CD14-positive monocyte (primary cell): ENCODE measurements at regions not wholly inside any gene's neighbourhood (a gene's known extent, or its start where the extent isn't known, plus 50 kb on each side); places are given as distances from the start of the nearest gene placed in this dataset.

Experiments used
- DNase-seq, 3 donors: peaks; one replicate each; pipeline ENCODE4 v3.0.0-alpha.2; 2011 to 2022
- H2AFZ ChIP-seq: 2 replicates; pipeline ENCODE4 v1.6.0; 2012; ENCODE audit warnings: mild to moderate bottlenecking, low read depth, low read length, inconsistent platforms; ENCODE audit not compliant: insufficient read depth, poor library complexity, severe bottlenecking
- H3K27ac ChIP-seq, 2 donors: 1 replicate in 1 of 2; 2 replicates in 1 of 2; pipeline ENCODE4 v1.5.1; 2012 to 2013; ENCODE audit warnings: low read length in 2 of 2, control low read depth in 1 of 2, inconsistent platforms in 1 of 2, low read depth in 1 of 2, mild to moderate bottlenecking in 1 of 2
- H3K27me3 ChIP-seq, 2 donors: one replicate each; pipeline versions ENCODE4 v1.6.0 to v1.6.1; 2011 to 2013; ENCODE audit warnings: low read length in 2 of 2; ENCODE audit not compliant: control insufficient read depth in 2 of 2, insufficient read depth in 2 of 2
- H3K36me3 ChIP-seq, 2 donors: replicated peaks in 1 of 2; 1 replicate in 1 of 2; 2 replicates in 1 of 2; pipeline versions ENCODE4 v1.5.1 to v1.6.1; 2012 to 2013; ENCODE audit warnings: low read length in 2 of 2, control low read depth in 1 of 2, inconsistent platforms in 1 of 2, mild to moderate bottlenecking in 1 of 2; ENCODE audit not compliant: insufficient read depth in 2 of 2, control insufficient read depth in 1 of 2
- H3K4me1 ChIP-seq, 2 donors: 1 replicate in 1 of 2; 2 replicates in 1 of 2; pipeline versions ENCODE4 v1.5.1 to v1.6.1; 2012 to 2013; ENCODE audit warnings: low read length in 2 of 2, control low read depth in 1 of 2, inconsistent platforms in 1 of 2, mild to moderate bottlenecking in 1 of 2, moderate library complexity in 1 of 2; ENCODE audit not compliant: insufficient read depth in 2 of 2, control insufficient read depth in 1 of 2
- H3K4me2 ChIP-seq: replicated peaks from 2 replicates; pipeline ENCODE3; 2012; ENCODE audit warnings: low read length, moderate library complexity, mild to moderate bottlenecking; ENCODE audit not compliant: poor library complexity, severe bottlenecking; ENCODE audit errors: extremely low read depth
- H3K4me3 ChIP-seq, 3 experiments: fragments of 200-600 bp in 1 of 3; sonication (generic) in 1 of 3; replicated peaks in 1 of 3; 1 replicate in 2 of 3; 2 replicates in 1 of 3; pipeline ENCODE4 v1.5.1; 2011 to 2013; ENCODE audit warnings: low read length in 3 of 3, mild to moderate bottlenecking in 3 of 3, control low read depth in 2 of 3, low read depth in 2 of 3, inconsistent platforms in 1 of 3, moderate library complexity in 1 of 3
- H3K79me2 ChIP-seq: 2 replicates; pipeline ENCODE4 v1.6.0; 2012; ENCODE audit warnings: mild to moderate bottlenecking, control low read depth, inconsistent platforms, low read length, moderate library complexity; ENCODE audit not compliant: insufficient read depth
- H3K9ac ChIP-seq: 2 replicates; pipeline ENCODE4 v1.6.0; 2017; ENCODE audit warnings: low read length, mild to moderate bottlenecking; ENCODE audit not compliant: insufficient read depth, poor library complexity, severe bottlenecking
- H3K9me3 ChIP-seq, 2 donors: replicated peaks in 1 of 2; 1 replicate in 1 of 2; 2 replicates in 1 of 2; pipeline versions ENCODE4 v1.5.1 to v1.6.1; 2012 to 2013; ENCODE audit warnings: low read length in 2 of 2, control low read depth in 1 of 2; ENCODE audit not compliant: control insufficient read depth in 1 of 2, insufficient read depth in 1 of 2
- H4K20me1 ChIP-seq: 2 replicates; pipeline ENCODE4 v1.6.0; 2012; ENCODE audit warnings: mild to moderate bottlenecking, low read length, control low read depth, moderate library complexity; ENCODE audit not compliant: insufficient read depth
- H3K27ac Mint-ChIP-seq, 7 donors: one replicate each; pipeline ENCODE4 v1.8.0; 2020; ENCODE audit warnings: mild to moderate bottlenecking in 7 of 7, mixed read lengths in 7 of 7, moderate library complexity in 6 of 7, inconsistent platforms in 2 of 7
- H3K27me3 Mint-ChIP-seq, 3 donors: one replicate each; pipeline ENCODE4 v1.8.0; 2021 to 2022; ENCODE audit warnings: low read depth in 3 of 3, mild to moderate bottlenecking in 3 of 3, mixed read lengths in 3 of 3, moderate library complexity in 3 of 3, inconsistent platforms in 1 of 3
- H3K36me3 Mint-ChIP-seq, 2 donors: one replicate each; pipeline ENCODE4 v1.8.0; 2020; ENCODE audit warnings: mixed read lengths in 2 of 2, inconsistent platforms in 1 of 2, mild to moderate bottlenecking in 1 of 2
- H3K4me1 Mint-ChIP-seq: one replicate; pipeline ENCODE4 v1.8.0; 2020; ENCODE audit warnings: mild to moderate bottlenecking, mixed read lengths
- H3K4me3 Mint-ChIP-seq, 2 donors: one replicate each; pipeline ENCODE4 v1.8.0; 2020; ENCODE audit warnings: mild to moderate bottlenecking in 2 of 2, mixed read lengths in 2 of 2, moderate library complexity in 1 of 2
- H3K9me3 Mint-ChIP-seq, 7 donors: one replicate each; pipeline ENCODE4 v1.8.0; 2020 to 2022; ENCODE audit warnings: mixed read lengths in 7 of 7, mild to moderate bottlenecking in 6 of 7, moderate library complexity in 6 of 7, inconsistent platforms in 2 of 7
- CTCF ChIP-seq: fragments of 200-600 bp; IDR thresholded peaks from one replicate; pipeline ENCODE4 v1.8.0; 2022; ENCODE audit warnings: antibody characterized with exemption, mild to moderate bottlenecking
- WGBS: methylation state at CpG from one replicate; pipeline ENCODE4 v1.1.5; 2013; ENCODE audit warnings: missing lambda C conversion rate; ENCODE audit not compliant: insufficient coverage; 5-methylcytosine and 5-hydroxymethylcytosine counted together
- intact Hi-C, 2 donors: fragments of 100-400 bp; cut with micrococcal nuclease; formaldehyde crosslinking; loops; one replicate each; pipeline versions ENCODE4 v1.15.0 to v1.15.1; 2023

GRCh38 chr16:77090062-77090461 is 100.9 kb upstream of the MON1B start:
- Mint-ChIP-seq H3K27ac (no peak overlapping the region), H3K4me1 (no peaks in the 10 kb centered on the region), H3K36me3 (no peaks in the 10 kb centered on the region), H3K4me3 (no peak overlapping the region), H3K9me3 (peaks cover 0 to 5% (median 0%) of the 10 kb centered on the region in 7 donors), H3K27me3 (no peaks in the 10 kb centered on the region)
- no peaks in the 10 kb centered on the region for H4K20me1 ChIP-seq
- no peak overlapping the region for H3K9ac ChIP-seq
- H3K36me3 ChIP-seq = no peaks in the 10 kb centered on the region
- no peak overlapping the region for H3K4me2 ChIP-seq
- intact Hi-C loops = no loop called here
- no peak for DNase-seq
- no peak overlapping the region for H3K4me3 ChIP-seq
- no peak for TF ChIP-seq CTCF
- no peaks in the 10 kb centered on the region for H3K79me2 ChIP-seq
- H3K4me1 ChIP-seq = no peaks in the 10 kb centered on the region
- no CpG with 5 or more reads among the region's 1 CpG for WGBS
- H2AFZ ChIP-seq = no peak overlapping the region
- H3K27me3 ChIP-seq = no peaks in the 10 kb centered on the region
- no peak overlapping the region for H3K27ac ChIP-seq
- peaks cover 0 to 2% of the 10 kb centered on the region in 2 donors for H3K9me3 ChIP-seq

GRCh38 chr16:77093309-77093708 is 97.7 kb upstream of the MON1B start:
- Histone ChIP-seq H3K9ac (no peak overlapping the region), H4K20me1 (no peaks in the 10 kb centered on the region), H3K36me3 (no peaks in the 10 kb centered on the region), H3K9me3 (peaks cover 0 to 2% of the 10 kb centered on the region in 2 donors), H3K27ac (no peak overlapping the region), H3K27me3 (no peaks in the 10 kb centered on the region), H3K4me2 (no peak overlapping the region), H2AFZ (no peak overlapping the region), H3K4me3 (no peak overlapping the region), H3K4me1 (no peaks in the 10 kb centered on the region), H3K79me2 (no peaks in the 10 kb centered on the region)
- Mint-ChIP-seq H3K27ac (no peak overlapping the region), H3K9me3 (peaks cover 0 to 5% (median 0%) of the 10 kb centered on the region in 7 donors), H3K36me3 (no peaks in the 10 kb centered on the region), H3K4me1 (no peaks in the 10 kb centered on the region), H3K27me3 (no peaks in the 10 kb centered on the region), H3K4me3 (no peak overlapping the region)
- intact Hi-C loops = no loop called here
- 100% methylated on average over 1 of the region's 4 CpGs for WGBS
- no peak for TF ChIP-seq CTCF
- DNase-seq = no peak
